ENCODE measurements at regions not wholly inside any gene's neighbourhood (a gene's known extent, or its start where the extent isn't known, plus 50 kb on each side); places are given as distances from the start of the nearest gene placed in this dataset.

DNA sequence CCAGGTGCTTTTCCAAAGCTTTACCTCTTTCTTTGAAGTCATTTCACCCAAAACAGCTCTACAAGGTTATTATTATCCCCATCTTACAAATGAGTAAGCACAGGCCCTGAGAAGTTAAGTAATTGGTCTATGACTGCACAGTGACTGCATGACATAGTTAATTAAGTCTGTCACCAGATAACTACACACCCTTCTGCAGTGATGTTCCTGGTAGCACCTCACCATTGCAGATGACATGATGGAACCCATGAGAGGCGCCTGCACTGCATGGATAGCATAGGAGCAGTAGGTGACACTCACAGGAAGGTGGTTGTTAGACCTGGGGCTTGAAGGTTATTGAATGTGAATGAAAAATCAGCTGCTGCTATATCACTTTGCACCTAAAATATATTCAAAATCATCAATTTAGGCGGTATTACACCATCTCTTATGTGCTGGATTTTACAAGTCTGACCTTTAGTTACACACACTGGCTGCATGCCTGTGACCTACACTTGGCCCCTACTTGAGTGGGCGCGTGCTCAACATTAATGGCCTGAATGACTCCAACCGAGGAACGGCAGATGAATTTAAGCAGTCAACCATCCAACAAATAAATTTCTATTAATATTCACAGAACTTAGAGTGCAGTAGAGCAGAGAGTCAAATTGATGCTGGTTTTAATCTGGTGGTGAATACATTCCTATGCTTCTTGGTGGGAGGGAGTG is 239.6 kb downstream of the CDH11 start:
- TF ChIP-seq GABPA (IDR thresholded peaks at IDR 0.05; ENCODE audit: low read depth) (no peak), POLR2AphosphoS5 (IDR thresholded peaks at IDR 0.05; ENCODE audit: low read depth) (no peak), SPI1 (IDR thresholded peaks at IDR 0.05; ENCODE audit: borderline replicate concordance, low read depth) (no peak)
- TF ChIP-seq, protein P1, sequence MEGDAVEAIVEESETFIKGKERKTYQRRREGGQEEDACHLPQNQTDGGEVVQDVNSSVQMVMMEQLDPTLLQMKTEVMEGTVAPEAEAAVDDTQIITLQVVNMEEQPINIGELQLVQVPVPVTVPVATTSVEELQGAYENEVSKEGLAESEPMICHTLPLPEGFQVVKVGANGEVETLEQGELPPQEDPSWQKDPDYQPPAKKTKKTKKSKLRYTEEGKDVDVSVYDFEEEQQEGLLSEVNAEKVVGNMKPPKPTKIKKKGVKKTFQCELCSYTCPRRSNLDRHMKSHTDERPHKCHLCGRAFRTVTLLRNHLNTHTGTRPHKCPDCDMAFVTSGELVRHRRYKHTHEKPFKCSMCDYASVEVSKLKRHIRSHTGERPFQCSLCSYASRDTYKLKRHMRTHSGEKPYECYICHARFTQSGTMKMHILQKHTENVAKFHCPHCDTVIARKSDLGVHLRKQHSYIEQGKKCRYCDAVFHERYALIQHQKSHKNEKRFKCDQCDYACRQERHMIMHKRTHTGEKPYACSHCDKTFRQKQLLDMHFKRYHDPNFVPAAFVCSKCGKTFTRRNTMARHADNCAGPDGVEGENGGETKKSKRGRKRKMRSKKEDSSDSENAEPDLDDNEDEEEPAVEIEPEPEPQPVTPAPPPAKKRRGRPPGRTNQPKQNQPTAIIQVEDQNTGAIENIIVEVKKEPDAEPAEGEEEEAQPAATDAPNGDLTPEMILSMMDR (IDR thresholded peaks at IDR 0.05; ENCODE audit: insufficient read depth, low read length) = no peak
- TF ChIP-seq, protein P2, sequence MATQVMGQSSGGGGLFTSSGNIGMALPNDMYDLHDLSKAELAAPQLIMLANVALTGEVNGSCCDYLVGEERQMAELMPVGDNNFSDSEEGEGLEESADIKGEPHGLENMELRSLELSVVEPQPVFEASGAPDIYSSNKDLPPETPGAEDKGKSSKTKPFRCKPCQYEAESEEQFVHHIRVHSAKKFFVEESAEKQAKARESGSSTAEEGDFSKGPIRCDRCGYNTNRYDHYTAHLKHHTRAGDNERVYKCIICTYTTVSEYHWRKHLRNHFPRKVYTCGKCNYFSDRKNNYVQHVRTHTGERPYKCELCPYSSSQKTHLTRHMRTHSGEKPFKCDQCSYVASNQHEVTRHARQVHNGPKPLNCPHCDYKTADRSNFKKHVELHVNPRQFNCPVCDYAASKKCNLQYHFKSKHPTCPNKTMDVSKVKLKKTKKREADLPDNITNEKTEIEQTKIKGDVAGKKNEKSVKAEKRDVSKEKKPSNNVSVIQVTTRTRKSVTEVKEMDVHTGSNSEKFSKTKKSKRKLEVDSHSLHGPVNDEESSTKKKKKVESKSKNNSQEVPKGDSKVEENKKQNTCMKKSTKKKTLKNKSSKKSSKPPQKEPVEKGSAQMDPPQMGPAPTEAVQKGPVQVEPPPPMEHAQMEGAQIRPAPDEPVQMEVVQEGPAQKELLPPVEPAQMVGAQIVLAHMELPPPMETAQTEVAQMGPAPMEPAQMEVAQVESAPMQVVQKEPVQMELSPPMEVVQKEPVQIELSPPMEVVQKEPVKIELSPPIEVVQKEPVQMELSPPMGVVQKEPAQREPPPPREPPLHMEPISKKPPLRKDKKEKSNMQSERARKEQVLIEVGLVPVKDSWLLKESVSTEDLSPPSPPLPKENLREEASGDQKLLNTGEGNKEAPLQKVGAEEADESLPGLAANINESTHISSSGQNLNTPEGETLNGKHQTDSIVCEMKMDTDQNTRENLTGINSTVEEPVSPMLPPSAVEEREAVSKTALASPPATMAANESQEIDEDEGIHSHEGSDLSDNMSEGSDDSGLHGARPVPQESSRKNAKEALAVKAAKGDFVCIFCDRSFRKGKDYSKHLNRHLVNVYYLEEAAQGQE (IDR thresholded peaks at IDR 0.05; ENCODE audit: insufficient replicate concordance, low read depth) = no peak
- Histone ChIP-seq H3K27me3 (ENCODE audit: insufficient read depth, poor library complexity, severe bottlenecking) (no peaks in the 10 kb centered on the region), H3K4me3 (replicated peaks; ENCODE audit: insufficient read depth, low read length) (no peak overlapping the region)

DNA sequence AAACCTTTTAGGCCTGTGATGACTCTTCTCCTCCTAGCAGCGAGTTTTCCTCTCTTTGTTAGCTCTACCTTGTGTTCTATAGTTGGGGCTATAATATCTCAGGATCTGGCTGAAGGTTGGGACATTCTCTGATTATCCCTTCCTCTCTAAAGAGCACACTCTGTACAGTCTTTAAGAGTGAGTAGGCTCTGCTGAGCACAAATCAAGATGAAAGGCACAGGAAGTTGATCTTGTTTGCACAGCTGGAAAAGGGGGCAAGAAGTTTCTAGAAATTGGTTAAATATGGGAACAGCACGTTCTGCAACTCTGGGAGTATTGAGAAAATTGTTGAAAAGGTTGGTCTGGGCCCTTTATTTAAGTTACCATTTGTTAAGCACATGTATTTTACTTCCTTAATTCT is 240.9 kb downstream of the CDH11 start:
- TF ChIP-seq, protein P1 (IDR thresholded peaks at IDR 0.05; ENCODE audit: insufficient read depth, low read length) = no peak
- H3K4me3 ChIP-seq (replicated peaks; ENCODE audit: insufficient read depth, low read length) = no peak overlapping the region
- no peaks in the 10 kb centered on the region for H3K27me3 ChIP-seq (ENCODE audit: insufficient read depth, poor library complexity, severe bottlenecking)
- H3K27ac ChIP-seq (replicated peaks) = no peak overlapping the region
- no peak for DNase-seq (ENCODE audit: low read depth in 1 of 2, low spot score in 1 of 2)

More for the DNA sequence above, 239.6 kb downstream of the CDH11 start:
- DNase-seq (ENCODE audit: low read depth in 1 of 2, low spot score in 1 of 2) = no peak
- no peak overlapping the region for H3K27ac ChIP-seq (replicated peaks)

DNA sequence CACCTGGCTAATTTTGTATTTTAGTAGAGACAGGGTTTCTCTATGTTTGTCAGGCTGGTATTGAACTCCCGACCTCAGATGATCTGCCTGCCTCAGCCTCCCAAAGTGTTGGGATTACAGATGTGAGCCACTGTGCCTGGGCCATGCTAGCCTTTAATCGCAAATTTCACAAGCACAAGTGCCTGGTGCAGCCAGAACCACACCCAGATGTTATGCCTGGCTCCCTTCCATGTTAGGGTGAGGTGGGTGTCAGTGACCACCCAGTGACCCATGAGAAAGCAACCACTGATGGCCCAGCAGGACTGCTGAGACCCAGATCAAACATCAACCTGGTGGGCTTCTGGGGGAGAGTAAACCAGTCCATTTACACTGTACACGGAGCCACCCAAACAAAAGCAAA is 241.9 kb downstream of the CDH11 start:
- no peak overlapping the region for H3K27ac ChIP-seq (replicated peaks)

More for the DNA sequence above, 241.9 kb downstream of the CDH11 start:
- H3K27me3 ChIP-seq (ENCODE audit: insufficient read depth, poor library complexity, severe bottlenecking) = no peaks in the 10 kb centered on the region
- TF ChIP-seq GABPA (IDR thresholded peaks at IDR 0.05; ENCODE audit: low read depth) (no peak), POLR2AphosphoS5 (IDR thresholded peaks at IDR 0.05; ENCODE audit: low read depth) (no peak), SPI1 (IDR thresholded peaks at IDR 0.05; ENCODE audit: borderline replicate concordance, low read depth) (no peak)
- TF ChIP-seq, protein P1 (IDR thresholded peaks at IDR 0.05; ENCODE audit: insufficient read depth, low read length) = no peak
- TF ChIP-seq, protein P2 (IDR thresholded peaks at IDR 0.05; ENCODE audit: insufficient replicate concordance, low read depth) = no peak
- no peak overlapping the region for H3K4me3 ChIP-seq (replicated peaks; ENCODE audit: insufficient read depth, low read length)
- no peak for DNase-seq (ENCODE audit: low read depth in 1 of 2, low spot score in 1 of 2)

All from HL-60 (cell line).